ENCODE measurements at regions not wholly inside any gene's neighbourhood (a gene's known extent, or its start where the extent isn't known, plus 50 kb on each side); places are given as distances from the start of the nearest gene placed in this dataset.
A peak's percentile ranks its signal among the peaks of the same experiment; 100 is the strongest.
"Not testable (repeated sequence)": the region's sequence is repeated elsewhere in the genome, so short reads cannot be mapped to it uniquely, and the experiment has no call there.

DNA sequence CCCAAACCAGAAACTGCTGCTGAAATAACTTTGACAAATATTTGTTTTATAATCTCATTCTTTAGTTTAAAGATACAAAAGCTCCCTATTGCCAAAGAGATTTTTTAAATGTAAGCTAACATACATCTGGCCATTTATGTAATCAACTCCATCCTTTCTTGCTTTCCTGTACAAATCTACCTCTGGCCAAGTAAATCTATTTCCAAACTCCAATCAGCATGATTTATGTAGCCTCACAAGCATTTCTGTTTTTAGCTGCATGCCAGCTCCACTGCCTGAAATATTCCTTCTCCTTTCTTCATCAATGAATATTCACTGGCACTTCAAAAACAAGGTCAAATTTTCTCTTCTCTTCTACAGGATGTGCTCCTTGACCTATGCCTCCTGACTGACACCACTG is 80.0 kb downstream of the SHOX2 start:
- DNase-seq (ENCODE audit: low spot score): no peak

DNA sequence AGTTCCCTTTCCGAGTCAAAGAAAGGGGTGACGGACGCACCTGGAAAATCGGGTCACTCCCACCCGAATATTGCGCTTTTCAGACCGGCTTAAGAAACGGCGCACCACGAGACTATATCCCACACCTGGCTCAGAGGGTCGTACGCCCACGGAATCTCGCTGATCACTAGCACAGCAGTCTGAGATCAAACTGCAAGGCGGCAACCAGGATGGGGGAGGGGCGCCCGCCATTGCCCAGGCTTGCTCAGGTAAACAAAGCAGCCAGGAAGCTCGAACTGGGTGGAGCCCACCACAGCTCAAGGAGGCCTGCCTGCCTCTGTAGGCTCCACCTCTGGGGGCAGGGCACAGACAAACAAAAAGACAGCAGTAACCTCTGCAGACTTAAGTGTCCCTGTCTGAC is 86.3 kb downstream of the SHOX2 start:
- not testable (repeated sequence) for DNase-seq (ENCODE audit: low spot score)

DNA sequence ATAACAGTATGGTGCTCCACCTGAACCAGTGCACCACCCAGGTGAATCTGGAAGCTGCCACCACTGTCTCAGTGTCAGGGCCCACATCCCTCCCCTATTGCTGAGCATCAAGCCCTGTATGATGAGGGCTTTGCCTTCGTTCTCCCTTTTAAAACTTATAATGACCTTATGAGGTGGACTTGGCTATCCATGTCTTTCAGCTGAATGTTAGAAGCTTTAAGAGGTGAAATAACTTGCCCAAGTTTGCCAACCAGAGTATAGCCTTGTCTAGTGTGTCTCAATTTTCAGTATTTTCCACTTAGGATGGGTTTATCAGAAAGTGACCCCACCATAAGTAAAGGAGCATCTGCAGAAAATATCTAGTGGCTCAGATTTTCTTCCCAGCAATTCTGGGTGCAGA is 87.8 kb downstream of the SHOX2 start:
- DNase-seq (ENCODE audit: low spot score): no peak

DNA sequence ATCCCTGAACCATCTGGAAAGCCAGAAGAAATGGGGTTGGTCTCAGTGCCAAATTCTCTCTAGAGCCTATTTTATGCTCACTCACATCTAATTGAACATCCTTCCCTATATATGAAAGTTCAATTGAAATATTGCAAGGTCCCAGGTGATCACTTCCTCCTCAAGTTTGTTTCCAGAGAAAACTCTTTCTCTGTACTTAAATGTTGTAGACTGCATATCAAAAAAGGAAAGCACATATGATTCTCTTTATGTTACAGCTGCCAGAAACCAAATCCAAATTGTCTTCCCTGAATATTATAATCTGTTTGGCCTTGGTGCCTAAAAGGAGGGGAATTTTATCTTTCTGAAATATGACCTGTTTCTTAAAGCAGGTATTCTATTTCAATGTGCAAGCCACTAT is 93.3 kb downstream of the SHOX2 start:
- DNase-seq (ENCODE audit: low spot score): no peak

DNA sequence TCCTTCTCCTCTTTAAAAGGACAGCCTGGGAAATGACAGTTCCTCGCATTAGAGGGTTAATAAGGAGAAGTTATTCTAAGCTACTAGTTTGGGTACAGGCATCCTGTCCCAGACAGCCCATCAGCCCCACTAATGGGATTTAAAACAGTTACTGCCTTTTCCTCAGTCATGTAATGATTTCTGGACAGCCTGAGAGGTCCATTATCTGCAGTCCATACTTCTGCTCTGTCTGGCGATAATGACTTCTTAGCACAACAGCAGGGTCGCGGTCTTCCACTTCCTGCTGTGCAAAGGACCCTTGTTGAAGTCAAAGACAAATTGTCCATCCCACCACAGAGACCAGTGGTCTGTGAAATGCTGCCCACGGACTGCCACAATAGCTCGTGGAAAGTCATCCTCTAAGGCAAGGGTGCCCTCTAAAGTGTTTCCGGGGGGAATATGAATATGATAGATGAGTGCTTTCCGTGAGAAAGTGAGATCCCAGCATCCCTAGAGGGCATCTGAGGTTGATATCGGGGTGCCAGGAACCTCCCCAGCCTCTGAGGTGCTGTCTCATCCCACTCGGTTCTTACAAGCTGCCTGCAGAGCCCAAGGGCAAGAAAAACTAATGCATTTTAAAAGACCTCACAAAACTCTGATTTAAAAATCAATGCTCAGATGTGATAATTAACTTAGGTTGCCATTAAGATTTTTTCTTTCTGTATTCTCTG is 100.7 kb downstream of the SHOX2 start:
- no peak for DNase-seq (ENCODE audit: low spot score)

DNA sequence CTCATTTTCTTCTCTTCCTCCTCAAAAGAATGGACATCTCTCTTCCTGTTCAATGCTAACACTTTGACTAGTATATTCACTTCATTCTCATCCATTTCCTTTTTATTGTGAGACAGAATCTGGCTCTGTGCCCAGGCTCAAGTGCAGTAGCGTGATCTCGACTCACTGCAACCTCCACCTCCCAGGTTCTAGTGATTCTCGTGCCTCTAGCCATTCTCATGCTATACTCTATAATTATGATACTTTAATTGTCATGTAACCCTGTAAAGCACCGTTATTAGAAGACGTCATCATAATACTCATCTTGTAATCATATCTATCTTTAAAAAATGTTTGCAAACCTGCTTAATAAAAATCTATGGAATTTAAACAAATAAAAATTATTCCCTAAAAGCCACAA is 107.0 kb downstream of the SHOX2 start:
- no peak for DNase-seq (ENCODE audit: low spot score)

DNA sequence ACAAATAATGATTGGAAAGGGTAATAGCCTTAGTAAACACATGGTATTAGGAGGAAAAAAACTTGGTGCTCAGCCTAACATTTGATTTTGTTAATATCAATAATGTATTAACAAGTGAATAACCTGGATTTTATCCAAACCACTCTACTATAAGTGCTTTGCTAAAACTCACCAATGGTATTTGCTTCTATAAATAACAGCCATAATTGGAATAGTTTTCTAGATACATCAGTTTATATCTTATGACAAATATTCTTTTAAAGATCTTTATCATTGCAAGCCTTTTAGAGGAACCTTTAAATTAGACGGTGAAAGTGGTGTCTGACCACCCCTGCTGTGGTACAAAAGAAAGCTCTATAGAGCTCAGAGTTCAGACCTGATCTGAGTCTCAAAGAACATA is 123.9 kb downstream of the SHOX2 start:
- no peak for DNase-seq (ENCODE audit: low spot score)

DNA sequence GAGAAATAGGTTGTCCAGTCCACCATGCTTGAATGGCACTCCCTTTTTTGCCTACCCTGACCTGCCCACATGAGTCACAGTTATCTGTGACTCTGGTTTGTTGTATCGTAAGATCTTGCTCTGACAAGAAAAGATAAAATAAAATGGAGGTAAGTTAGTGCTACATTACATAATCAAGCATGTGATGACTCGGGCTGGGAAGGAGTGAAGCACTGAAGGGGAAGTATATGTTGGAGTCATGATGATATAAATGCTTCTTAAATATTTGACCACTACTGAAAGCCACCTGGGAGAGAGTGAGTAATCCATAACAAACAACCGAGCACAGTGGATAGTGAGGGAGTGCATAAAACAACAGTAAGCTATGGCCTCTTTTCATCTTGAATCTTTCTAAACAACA is 124.4 kb downstream of the SHOX2 start:
- peak; percentile 14 for DNase-seq (ENCODE audit: low spot score)

DNA sequence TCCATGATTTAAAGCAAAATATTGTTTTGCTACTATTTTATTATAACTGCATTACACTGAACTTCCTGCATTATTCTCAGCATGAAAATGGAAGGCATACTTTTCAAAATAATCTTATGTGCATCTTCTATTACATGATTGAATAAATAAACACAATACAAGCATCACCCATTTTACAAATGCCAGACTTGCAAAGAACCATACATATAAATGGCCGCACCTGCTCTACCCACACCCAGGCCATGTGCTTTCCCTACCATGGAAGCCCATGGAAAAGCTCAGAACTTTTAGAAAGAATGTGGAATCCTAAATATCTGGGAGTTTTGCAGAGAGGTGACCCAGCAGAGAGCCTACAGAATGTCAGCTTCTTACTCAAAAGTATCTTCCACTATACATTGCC is 127.2 kb downstream of the SHOX2 start:
- DNase-seq (ENCODE audit: low spot score): no peak

DNA sequence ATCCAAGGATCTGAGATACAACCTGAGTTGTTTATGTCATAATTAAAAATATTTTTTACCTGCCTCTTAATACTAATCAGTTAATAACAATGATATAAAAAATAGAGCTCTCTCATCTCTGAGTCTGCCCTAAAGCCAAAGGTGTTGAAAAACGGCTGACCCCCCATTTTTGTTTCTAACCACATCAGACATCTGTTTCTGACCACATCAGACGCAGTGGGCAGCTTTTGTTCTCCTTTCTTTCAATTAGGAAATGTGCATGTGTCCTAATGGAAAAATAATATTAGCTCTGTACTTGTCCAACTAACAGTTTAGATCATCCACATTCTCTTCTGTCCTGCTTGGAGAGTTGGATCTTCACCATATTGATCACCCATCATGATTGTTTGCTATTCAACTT is 144.6 kb downstream of the SHOX2 start:
- DNase-seq (ENCODE audit: low spot score): no peak

DNA sequence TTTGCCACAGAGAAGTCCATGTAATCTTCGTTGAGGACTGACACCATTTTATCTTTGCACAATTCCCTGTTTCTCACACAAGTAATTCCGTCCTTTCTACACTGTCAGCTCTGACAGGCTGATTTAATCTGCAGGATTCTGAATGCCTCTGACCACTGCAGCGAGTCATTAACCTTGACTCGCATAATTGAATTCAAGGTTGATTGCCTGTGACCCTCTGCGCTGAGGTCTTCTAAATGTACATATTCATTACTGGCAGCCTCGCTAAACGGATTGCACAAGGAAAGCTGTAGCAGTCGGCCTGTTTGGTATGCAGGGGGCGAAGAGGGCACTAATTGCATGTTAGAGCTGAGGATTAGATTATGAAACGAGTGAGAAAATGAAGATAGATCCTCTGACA is 147.8 kb downstream of the SHOX2 start:
- DNase-seq (ENCODE audit: low spot score): no peak

DNA sequence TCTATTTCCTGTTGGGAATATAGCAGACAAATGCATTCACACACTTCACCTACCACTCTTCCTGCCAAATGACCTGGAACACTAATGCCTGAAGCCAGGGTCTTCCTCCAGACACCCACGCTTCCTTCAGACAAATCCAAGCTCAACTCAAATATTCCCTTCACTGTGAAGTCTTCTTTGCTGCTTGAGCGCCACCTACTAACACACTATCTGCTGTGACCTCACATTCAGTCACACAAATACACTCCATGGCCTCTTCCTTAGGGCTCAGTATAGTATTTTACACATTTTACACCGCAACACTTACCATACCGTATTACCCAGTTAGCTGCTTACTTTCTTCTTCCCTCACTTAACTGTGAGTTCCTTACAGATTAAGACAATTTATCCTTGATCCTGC is 149.4 kb downstream of the SHOX2 start:
- no peak for DNase-seq (ENCODE audit: low spot score)

DNA sequence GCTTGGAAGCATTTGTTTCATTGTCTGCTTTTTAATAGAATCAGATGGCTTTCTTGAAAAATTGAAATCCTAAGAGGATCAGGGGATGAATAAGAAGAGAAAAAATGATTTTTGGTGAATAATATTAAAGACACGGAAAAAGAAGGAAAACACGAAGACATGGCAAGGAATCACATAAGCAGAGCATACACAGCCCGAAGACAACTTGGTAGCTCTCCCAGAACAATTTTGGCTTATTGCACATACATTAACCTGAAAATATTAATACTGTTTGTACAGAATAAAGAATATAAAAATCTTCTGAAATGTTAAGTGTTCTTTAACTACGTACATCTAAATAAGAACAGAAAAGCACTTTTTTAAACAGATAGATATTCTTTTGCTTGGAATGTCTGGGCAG is 150.0 kb downstream of the SHOX2 start:
- DNase-seq (ENCODE audit: low spot score): no peak

DNA sequence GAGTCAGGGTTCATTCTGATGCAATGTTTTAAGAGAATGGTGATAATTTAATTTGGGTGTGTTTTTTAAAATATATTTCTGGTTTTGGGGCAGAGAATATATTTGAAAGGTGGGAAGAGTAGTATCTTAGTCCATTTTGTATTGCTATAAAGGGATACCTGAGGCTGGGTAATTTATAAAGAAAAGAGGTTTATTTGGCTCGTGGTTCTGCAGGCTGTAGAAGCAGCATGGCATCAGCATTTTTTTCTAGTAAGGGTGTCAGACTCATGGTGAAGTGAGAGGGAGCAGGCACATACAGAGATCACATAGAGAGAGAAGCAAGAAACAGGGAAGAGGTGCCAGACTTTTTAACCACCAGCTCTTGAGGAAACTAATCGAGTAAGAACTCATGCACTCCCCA is 152.7 kb downstream of the SHOX2 start:
- DNase-seq (ENCODE audit: low spot score): no peak

DNA sequence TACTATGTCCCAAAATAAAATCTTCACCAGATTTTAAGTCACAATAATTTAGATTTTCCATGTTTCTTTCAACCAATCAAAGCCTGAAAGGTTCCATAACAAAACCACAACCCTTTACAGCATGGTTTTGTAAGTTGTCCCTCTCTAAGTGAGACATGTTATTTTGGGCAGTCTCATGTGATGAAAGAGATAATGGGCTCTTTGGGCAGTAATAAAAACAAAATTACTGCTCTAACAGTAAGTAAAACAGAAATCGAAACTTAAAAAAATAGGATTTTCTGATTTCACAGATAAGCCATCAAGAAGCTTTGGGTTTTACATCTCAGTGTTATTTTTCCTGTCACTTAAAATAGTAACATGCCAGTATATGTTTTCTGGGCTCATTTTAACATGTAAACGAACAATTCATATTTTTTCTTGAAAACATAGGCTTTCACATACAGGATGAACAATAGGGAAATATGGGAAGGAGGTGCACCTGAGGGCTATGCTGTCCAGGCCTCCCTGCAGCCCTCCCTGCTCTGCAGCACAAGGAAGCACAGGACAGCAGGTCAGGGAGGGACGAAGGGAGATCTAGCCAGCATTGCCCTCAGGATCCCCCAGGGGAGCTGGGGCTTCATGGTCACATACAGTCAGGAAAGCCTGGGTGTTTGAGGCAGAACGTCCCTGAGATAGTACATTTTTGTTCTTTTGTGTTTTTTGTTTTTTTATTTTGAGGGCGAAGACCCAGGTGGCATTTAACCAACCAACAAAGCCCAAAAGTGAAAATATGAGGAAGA is 157.4 kb downstream of the SHOX2 start:
- DNase-seq (ENCODE audit: low spot score): no peak

DNA sequence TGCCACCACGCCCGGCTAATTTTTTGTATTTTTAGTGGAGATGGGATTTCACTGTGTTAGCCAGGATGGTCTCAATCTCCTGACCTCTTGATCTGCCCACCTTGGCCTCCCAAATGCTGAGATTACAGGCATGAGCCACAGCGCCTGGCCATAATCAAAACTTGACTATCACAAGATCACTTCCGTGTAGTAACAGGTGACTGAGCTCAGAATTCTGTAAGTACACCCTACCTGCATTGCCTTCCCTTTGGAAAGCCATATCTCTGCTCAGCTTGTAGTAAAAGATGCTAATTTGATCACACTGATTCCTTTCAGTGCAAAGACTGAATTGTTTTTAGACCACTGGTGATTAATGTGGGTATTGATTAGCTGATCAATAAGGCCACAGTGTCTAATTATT is 167.1 kb downstream of the SHOX2 start:
- DNase-seq (ENCODE audit: low spot score): no peak

DNA sequence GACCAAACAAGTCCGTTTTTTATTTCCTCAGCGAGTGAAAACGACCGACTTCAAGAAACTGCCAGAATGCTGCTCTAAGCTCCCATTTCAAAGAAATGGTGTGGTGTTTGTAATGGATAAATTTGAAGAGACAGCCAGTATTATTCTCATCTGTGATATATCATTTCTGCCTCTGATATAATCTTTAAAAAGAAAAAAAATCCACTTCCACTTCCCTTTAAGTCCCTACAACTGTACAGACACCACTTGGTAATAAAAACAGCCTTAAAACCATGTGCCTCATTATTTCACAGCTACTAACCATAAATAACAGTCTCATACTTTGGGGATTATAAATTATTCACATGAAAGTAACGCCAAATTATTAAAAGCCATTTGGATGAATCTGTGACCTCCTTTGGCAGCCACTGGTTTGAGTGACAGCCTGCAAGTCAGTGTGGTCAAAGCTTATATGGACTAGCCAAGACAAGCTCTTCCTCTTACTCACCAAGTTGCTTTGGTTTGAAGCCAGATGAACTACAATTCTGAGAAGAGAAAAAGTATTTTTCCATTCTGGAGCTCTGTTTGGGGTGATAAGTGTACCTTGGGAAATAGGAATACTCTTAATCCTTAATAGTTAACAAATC is 168.0 kb downstream of the SHOX2 start:
- no peak for DNase-seq (ENCODE audit: low spot score)

DNA sequence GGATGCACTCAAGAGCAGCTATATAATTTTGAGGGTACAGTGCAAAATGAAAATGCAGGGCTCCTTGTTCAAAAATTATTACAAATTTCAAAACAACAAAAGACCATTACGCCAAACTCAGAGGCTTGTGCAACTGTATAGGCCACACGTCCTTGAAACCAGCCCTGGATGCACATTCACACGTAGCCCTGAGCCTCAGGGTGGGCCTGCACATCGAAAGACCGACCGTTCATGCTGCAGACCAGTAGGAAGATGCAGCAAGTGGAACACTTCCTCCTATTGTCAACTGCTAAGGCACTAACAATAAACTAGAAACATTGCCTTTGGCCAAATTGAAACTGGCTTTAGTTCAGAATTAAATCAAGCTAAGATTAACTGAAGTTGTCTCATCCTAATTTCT is 174.7 kb downstream of the SHOX2 start:
- DNase-seq (ENCODE audit: low spot score): no peak

DNA sequence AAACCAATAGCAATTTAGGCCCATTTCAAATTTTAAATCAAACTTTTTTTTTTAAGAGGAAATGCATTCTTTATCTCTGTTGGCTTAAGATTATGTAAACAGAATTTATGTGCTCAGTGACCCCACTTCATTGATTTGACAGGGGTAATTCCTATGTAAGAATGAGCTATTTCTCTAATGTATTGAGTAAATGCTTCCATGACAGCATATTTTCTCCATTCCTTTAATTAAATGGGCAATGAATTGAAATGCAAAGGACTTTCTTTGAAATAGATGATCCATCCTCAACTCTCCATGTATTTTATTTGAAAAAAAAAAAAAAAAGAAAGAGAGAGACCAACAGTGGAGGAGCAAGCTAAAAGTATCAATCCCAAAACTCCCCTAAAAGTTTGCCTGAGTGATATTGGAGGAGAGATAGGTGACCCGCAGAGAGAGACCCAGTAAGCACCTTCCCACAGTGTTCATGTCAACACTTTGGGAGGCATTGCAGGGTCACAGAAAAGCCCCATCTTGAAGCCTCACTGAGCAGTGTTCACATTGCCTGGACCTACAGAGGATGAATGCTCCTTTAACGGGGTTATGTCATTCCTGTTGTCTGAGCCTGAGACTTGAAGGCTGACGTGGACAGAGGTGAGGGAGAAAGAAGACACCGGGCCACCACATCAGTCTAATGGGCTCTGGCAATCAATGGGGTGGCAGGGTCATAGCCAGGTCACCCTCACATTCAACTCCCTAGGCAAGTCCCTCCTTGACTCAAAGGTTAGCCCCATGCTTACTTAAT is 176.0 kb downstream of the SHOX2 start:
- DNase-seq (ENCODE audit: low spot score): no peak

DNA sequence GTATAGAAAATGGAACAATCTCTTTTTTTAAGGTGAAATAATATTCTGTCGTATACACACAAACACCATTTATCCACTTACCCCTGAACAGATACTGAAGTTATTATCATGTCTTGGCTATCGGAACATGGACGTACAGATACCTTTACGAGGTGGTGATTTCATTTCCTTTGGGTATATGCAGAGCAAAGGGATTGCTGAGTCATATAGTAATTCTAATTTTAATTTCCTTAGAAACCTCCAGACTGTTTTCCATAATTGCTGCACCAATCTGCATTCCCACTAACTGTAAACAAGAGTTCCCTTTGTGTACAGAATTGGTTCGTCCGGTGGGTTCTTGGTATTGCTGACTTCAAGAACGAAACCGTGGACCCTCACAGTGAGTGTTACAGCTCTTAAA is 179.4 kb downstream of the SHOX2 start:
- DNase-seq (ENCODE audit: low spot score): no peak

DNA sequence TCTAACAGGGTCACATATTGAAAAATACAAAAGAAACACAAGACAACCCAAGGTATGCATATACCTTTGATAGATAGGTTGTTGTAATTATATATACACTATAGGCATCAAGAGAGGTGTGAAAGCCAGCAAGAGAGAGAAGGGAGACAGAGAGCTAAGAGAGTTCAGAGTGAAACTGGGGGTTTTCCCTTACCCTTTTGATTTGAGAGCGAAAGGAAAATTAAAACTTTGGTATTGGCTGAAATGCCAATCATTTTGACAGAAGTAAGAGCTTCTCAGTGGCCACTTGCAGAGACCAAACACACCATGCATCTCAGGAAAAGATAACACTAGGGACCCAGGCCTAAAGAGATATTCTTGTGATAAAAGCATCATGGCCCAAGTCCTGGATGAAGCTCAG is 183.6 kb downstream of the SHOX2 start:
- no peak for DNase-seq (ENCODE audit: low spot score)

DNA sequence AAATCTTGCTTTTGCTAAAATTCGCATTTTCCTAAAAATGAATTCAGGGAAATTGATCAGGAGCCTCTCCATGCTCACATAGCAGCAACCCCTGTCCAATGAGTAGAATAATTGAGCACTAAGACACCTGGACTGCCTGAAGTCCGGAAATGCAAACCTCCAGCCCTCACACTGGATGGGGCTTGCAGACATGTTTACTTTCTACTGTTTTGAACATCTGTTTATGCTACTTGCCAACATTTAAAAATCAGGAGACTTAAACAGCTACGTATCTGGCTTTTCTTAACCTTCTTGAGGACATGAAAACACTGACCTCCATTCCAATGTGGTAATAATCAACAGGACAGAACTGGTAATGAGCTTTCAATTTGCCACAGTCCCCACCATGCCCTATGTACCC is 184.4 kb downstream of the SHOX2 start:
- DNase-seq (ENCODE audit: low spot score): no peak

Data from kidney tubule cell (primary cell).